GM12864 (cell line): ENCODE measurements at regions not wholly inside any gene's neighbourhood (a gene's known extent, or its start where the extent isn't known, plus 50 kb on each side); places are given as distances from the start of the nearest gene placed in this dataset.

Experiments
- DNase-seq: peaks from one replicate; pipeline ENCODE4 v3.0.0-alpha.2; 2011; ENCODE audit warnings: low read depth
- H3K4me3 ChIP-seq: 2 replicates; pipeline ENCODE4 v1.5.1; 2011; ENCODE audit warnings: mild to moderate bottlenecking, low read depth, low read length, control low read depth
- CTCF ChIP-seq: IDR thresholded peaks from 2 replicates; pipeline ENCODE4 v1.5.1; 2011; ENCODE audit warnings: low read depth, mild to moderate bottlenecking, moderate library complexity, low read length, control low read depth, inconsistent platforms; ENCODE audit errors: missing control alignments

- TF ChIP-seq CTCF, result no peak
- H3K4me3 ChIP-seq, result no peak overlapping the region
- DNase-seq, result no peak
Measured at GRCh38 chr13:89238496-89238895, 1567.3 kb downstream of the SLITRK5 start.

- H3K4me3 ChIP-seq, result no peak overlapping the region
- DNase-seq, result no peak
- TF ChIP-seq CTCF, result no peak
Measured at GRCh38 chr13:89239361-89240127, 1568.4 kb downstream of the SLITRK5 start.

- no peak for TF ChIP-seq CTCF
- no peak for DNase-seq
- no peak overlapping the region for H3K4me3 ChIP-seq
Measured at GRCh38 chr13:89255844-89256406, 1584.8 kb downstream of the SLITRK5 start.

GRCh38 chr13:89267734-89268133 lies 1596.6 kb downstream of the SLITRK5 start:
- no peak overlapping the region for H3K4me3 ChIP-seq
- no peak for DNase-seq
- no peak for TF ChIP-seq CTCF

GRCh38 chr13:89269737-89270136 lies 1598.6 kb downstream of the SLITRK5 start:
- no peak for TF ChIP-seq CTCF
- no peak for DNase-seq
- no peak overlapping the region for H3K4me3 ChIP-seq

- no peak for DNase-seq
- no peak overlapping the region for H3K4me3 ChIP-seq
- TF ChIP-seq CTCF, result no peak
Measured at GRCh38 chr13:89270736-89271135, 1599.6 kb downstream of the SLITRK5 start.

- no peak overlapping the region for H3K4me3 ChIP-seq
- TF ChIP-seq CTCF, result no peak
- DNase-seq, result no peak
Measured at GRCh38 chr13:89279374-89279773, 1608.2 kb downstream of the SLITRK5 start.
